ENCODE measurements at regions not wholly inside any gene's neighbourhood (a gene's known extent, or its start where the extent isn't known, plus 50 kb on each side); places are given as distances from the start of the nearest gene placed in this dataset.

DNA sequence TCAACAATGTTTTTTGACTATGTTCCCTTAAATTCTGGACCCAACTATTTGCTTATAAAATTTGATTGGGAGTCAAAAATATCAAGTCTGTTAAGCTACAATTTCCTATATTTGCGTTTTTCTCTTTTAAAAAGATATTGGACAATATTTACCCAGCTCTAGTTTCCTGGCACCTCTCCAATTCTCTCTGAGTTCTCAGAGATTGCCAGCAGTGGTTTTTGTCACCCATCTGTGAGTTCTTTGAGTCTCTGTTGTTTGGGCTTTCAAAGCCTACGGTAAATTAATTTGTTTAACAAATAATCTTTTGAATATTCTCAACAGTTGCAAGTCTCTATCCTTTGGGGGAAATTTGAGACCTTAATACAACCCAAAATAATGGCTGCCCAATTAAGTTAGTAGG lies 174.2 kb upstream of the PUM3 start:
- TF ChIP-seq, protein P1, sequence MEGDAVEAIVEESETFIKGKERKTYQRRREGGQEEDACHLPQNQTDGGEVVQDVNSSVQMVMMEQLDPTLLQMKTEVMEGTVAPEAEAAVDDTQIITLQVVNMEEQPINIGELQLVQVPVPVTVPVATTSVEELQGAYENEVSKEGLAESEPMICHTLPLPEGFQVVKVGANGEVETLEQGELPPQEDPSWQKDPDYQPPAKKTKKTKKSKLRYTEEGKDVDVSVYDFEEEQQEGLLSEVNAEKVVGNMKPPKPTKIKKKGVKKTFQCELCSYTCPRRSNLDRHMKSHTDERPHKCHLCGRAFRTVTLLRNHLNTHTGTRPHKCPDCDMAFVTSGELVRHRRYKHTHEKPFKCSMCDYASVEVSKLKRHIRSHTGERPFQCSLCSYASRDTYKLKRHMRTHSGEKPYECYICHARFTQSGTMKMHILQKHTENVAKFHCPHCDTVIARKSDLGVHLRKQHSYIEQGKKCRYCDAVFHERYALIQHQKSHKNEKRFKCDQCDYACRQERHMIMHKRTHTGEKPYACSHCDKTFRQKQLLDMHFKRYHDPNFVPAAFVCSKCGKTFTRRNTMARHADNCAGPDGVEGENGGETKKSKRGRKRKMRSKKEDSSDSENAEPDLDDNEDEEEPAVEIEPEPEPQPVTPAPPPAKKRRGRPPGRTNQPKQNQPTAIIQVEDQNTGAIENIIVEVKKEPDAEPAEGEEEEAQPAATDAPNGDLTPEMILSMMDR (IDR thresholded peaks at IDR 0.05), result no peak
- no peak for TF ChIP-seq POLR2A (IDR thresholded peaks at IDR 0.05)

All from vagina (tissue), 2 donors.